ENCODE measurements at regions not wholly inside any gene's neighbourhood (a gene's known extent, or its start where the extent isn't known, plus 50 kb on each side); places are given as distances from the start of the nearest gene placed in this dataset.

- no peaks in the 10 kb centered on the region for H3K9me2 ChIP-seq (ENCODE audit: insufficient read depth, low read length)
- no peaks in the 10 kb centered on the region for H4K20me1 ChIP-seq (ENCODE audit: insufficient read depth)
- H3K36me3 ChIP-seq (ENCODE audit: insufficient read depth, low read length): no peaks in the 10 kb centered on the region
- H3K27me3 ChIP-seq (ENCODE audit: insufficient read depth, low read depth, low read length): no peaks in the 10 kb centered on the region
- H3K9ac ChIP-seq (ENCODE audit: low read length): no peak overlapping the region
- H3K79me2 ChIP-seq (replicated peaks; ENCODE audit: insufficient read depth, low read length): no peaks in the 10 kb centered on the region
- no peak overlapping the region for H3K4me3 ChIP-seq (ENCODE audit: low read length)
- H3K9me3 ChIP-seq (ENCODE audit: low read length): no peaks in the 10 kb centered on the region
- no peaks in the 10 kb centered on the region for H3F3A ChIP-seq (ENCODE audit: insufficient read depth, low read length, poor library complexity, severe bottlenecking)
- H3K27ac ChIP-seq (ENCODE audit: low read length): no peak overlapping the region
- no peak overlapping the region for H3K4me2 ChIP-seq (ENCODE audit: low read length)
- TF ChIP-seq POLR2AphosphoS5 (IDR thresholded peaks at IDR 0.05) (no peak), SMC3 (conservative IDR thresholded peaks at IDR 0.05; ENCODE audit: poor library complexity) (no peak), REST (IDR thresholded peaks at IDR 0.05; ENCODE audit: borderline replicate concordance) (no peak), EZH2 (IDR thresholded peaks at IDR 0.05; ENCODE audit: borderline replicate concordance, insufficient read depth, low read length, poor library complexity, severe bottlenecking) (no peak), MXI1 (conservative IDR thresholded peaks at IDR 0.05; ENCODE audit: poor library complexity, severe bottlenecking) (no peak), CTCF (IDR thresholded peaks at IDR 0.05; ENCODE audit: poor library complexity, severe bottlenecking) (no peak), RAD21 (conservative IDR thresholded peaks at IDR 0.05) (no peak)
- H2AFZ ChIP-seq (ENCODE audit: low read depth, low read length): no peak overlapping the region
Observed at GRCh38 chr6:121603486-121603885, 168.0 kb downstream of the GJA1 start.

GRCh38 chr6:121607721-121608120 lies 172.3 kb downstream of the GJA1 start:
- Histone ChIP-seq H3F3A (ENCODE audit: insufficient read depth, low read length, poor library complexity, severe bottlenecking) (no peaks in the 10 kb centered on the region), H3K79me2 (replicated peaks; ENCODE audit: insufficient read depth, low read length) (no peaks in the 10 kb centered on the region), H3K36me3 (ENCODE audit: insufficient read depth, low read length) (no peaks in the 10 kb centered on the region), H3K4me2 (ENCODE audit: low read length) (no peak overlapping the region), H4K20me1 (ENCODE audit: insufficient read depth) (no peaks in the 10 kb centered on the region), H3K27me3 (ENCODE audit: insufficient read depth, low read depth, low read length) (no peaks in the 10 kb centered on the region), H3K9me2 (ENCODE audit: insufficient read depth, low read length) (no peaks in the 10 kb centered on the region), H3K9ac (ENCODE audit: low read length) (no peak overlapping the region), H3K9me3 (ENCODE audit: low read length) (no peaks in the 10 kb centered on the region), H3K27ac (ENCODE audit: low read length) (no peak overlapping the region), H2AFZ (ENCODE audit: low read depth, low read length) (no peak overlapping the region), H3K4me3 (ENCODE audit: low read length) (no peak overlapping the region)
- no peak for TF ChIP-seq EZH2 (IDR thresholded peaks at IDR 0.05; ENCODE audit: borderline replicate concordance, insufficient read depth, low read length, poor library complexity, severe bottlenecking)
- TF ChIP-seq SMC3 (conservative IDR thresholded peaks at IDR 0.05; ENCODE audit: poor library complexity): no peak
- no peak for TF ChIP-seq POLR2AphosphoS5 (IDR thresholded peaks at IDR 0.05)
- no peak for TF ChIP-seq RAD21 (conservative IDR thresholded peaks at IDR 0.05)
- TF ChIP-seq MXI1 (conservative IDR thresholded peaks at IDR 0.05; ENCODE audit: poor library complexity, severe bottlenecking): no peak
- TF ChIP-seq CTCF (IDR thresholded peaks at IDR 0.05; ENCODE audit: poor library complexity, severe bottlenecking): no peak
- TF ChIP-seq REST (IDR thresholded peaks at IDR 0.05; ENCODE audit: borderline replicate concordance): no peak
- no peak for TF ChIP-seq EP300 (conservative IDR thresholded peaks at IDR 0.05; ENCODE audit: poor library complexity, severe bottlenecking)
- no peak for TF ChIP-seq TAF1 (IDR thresholded peaks at IDR 0.05; ENCODE audit: low read depth)
